ENCODE measurements at regions not wholly inside any gene's neighbourhood (a gene's known extent, or its start where the extent isn't known, plus 50 kb on each side); places are given as distances from the start of the nearest gene placed in this dataset.

DNA sequence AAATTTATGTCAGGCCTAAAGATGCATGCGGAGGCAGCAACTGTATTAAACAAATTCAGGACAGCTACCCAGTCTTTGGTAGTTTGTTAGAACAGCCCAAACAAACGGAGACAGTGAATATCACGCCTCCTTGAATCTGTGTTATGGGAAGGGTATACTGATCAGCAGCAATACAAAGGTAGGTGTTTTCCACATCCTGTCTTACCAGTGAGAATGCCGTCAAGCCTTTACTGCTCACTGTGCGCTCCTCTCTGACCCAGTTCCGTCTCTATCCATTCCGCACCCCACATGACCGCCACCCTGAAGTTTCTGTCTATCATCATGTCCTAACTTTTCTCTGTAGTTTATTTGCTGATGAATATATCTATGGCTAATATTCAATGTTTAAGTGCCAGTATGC lies 473.3 kb downstream of the LPIN1 start:
- no peak overlapping the region for H3K4me3 ChIP-seq (replicated peaks in 1 of 3; ENCODE audit: insufficient read depth in 1 of 3, low read depth in 1 of 3, low read length in 3 of 3)
- BruUV-seq (replicated peaks), result no TSS peak
- H3K4me2 ChIP-seq (ENCODE audit: insufficient read depth, low read length), result no peak overlapping the region
- ChIA-PET POLR2A (no interaction called here), CTCF (no interaction called here)
- no peak for TF ChIP-seq MYC (IDR thresholded peaks at IDR 0.05; ENCODE audit: low read depth, low read length)
- TF ChIP-seq, protein P1, sequence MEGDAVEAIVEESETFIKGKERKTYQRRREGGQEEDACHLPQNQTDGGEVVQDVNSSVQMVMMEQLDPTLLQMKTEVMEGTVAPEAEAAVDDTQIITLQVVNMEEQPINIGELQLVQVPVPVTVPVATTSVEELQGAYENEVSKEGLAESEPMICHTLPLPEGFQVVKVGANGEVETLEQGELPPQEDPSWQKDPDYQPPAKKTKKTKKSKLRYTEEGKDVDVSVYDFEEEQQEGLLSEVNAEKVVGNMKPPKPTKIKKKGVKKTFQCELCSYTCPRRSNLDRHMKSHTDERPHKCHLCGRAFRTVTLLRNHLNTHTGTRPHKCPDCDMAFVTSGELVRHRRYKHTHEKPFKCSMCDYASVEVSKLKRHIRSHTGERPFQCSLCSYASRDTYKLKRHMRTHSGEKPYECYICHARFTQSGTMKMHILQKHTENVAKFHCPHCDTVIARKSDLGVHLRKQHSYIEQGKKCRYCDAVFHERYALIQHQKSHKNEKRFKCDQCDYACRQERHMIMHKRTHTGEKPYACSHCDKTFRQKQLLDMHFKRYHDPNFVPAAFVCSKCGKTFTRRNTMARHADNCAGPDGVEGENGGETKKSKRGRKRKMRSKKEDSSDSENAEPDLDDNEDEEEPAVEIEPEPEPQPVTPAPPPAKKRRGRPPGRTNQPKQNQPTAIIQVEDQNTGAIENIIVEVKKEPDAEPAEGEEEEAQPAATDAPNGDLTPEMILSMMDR (IDR thresholded peaks at IDR 0.05; ENCODE audit: extremely low read depth in 1 of 2, insufficient read depth in 1 of 2, low read depth in 1 of 2, low read length in 2 of 2), result no peak
- TF ChIP-seq GATA2 (IDR thresholded peaks at IDR 0.05; ENCODE audit: insufficient read depth, insufficient read length, low read depth, low read length), result no peak
- TF ChIP-seq FOS (IDR thresholded peaks at IDR 0.05; ENCODE audit: borderline replicate concordance, insufficient read depth, low read length), result no peak
- TF ChIP-seq, protein P2, sequence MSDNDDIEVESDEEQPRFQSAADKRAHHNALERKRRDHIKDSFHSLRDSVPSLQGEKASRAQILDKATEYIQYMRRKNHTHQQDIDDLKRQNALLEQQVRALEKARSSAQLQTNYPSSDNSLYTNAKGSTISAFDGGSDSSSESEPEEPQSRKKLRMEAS (IDR thresholded peaks at IDR 0.05; ENCODE audit: insufficient read depth, insufficient read length), result no peak
- TF ChIP-seq EZH2 (IDR thresholded peaks at IDR 0.05; ENCODE audit: borderline replicate concordance, low read depth, low read length, severe bottlenecking), result no peak
- no peaks in the 10 kb centered on the region for H3K9me1 ChIP-seq (replicated peaks; ENCODE audit: control insufficient read depth, extremely low read depth, insufficient read depth, low read length)
- intact Hi-C loops (cut with micrococcal nuclease) (no loop called here), dilution Hi-C loops (cut with MboI; ENCODE audit: extremely low pct_ligation_motif_present, low sequenced_read_pairs) (no loop called here)
- H4K20me1 ChIP-seq (replicated peaks; ENCODE audit: control insufficient read depth, extremely low read depth, insufficient read depth, low read length), result no peaks in the 10 kb centered on the region
- no peaks in the 10 kb centered on the region for H3K27me3 ChIP-seq (ENCODE audit: control insufficient read depth in 2 of 2, insufficient read depth in 2 of 2, low read length in 2 of 2)
- H3K27ac ChIP-seq (ENCODE audit: insufficient read depth, low read depth, low read length), result no peak overlapping the region
- H3K36me3 ChIP-seq (ENCODE audit: control insufficient read depth in 2 of 2, extremely low read depth in 1 of 2, insufficient read depth in 2 of 2, low read length in 2 of 2), result no peaks in the 10 kb centered on the region
- no peak for FAIRE-seq
- no peak for DNase-seq (ENCODE audit: low read depth, low spot score)
- peaks cover 2% of the 10 kb centered on the region for H3K9me3 ChIP-seq (replicated peaks; ENCODE audit: control insufficient read depth, insufficient read depth, low read length)
- no peak overlapping the region for H3K9ac ChIP-seq (replicated peaks; ENCODE audit: extremely low read depth, insufficient read depth, low read length)
- no peak overlapping the region for H2AFZ ChIP-seq (ENCODE audit: low read depth, low read length)
- no peaks in the 10 kb centered on the region for H3K79me2 ChIP-seq (ENCODE audit: control insufficient read depth, insufficient read depth, low read length)
- H3K4me1 ChIP-seq (ENCODE audit: control insufficient read depth, extremely low read depth, insufficient read depth, low read length), result no peaks in the 10 kb centered on the region

DNA sequence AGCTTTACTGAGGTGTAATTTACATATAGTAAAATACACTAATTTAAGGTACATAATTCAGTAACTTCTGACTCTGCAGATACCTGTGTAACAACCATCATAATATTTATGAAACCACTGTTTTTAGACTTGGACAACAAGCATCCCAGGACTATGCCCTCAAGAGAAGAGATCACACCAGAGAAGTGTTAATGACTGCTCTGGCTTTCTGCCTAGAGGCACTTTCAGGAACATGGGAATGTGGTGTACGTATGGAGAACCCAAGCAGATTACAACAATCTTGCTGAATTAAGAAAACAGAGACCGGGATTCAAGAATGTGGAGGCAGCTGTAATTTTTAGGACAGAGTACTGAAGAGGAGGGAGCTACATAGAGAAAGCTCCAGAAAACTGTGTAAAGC lies 475.2 kb downstream of the LPIN1 start:
- Histone ChIP-seq H3K27me3 (ENCODE audit: control insufficient read depth in 2 of 2, insufficient read depth in 2 of 2, low read length in 2 of 2) (no peaks in the 10 kb centered on the region), H4K20me1 (replicated peaks; ENCODE audit: control insufficient read depth, extremely low read depth, insufficient read depth, low read length) (no peaks in the 10 kb centered on the region), H3K9me3 (replicated peaks; ENCODE audit: control insufficient read depth, insufficient read depth, low read length) (peaks cover 2% of the 10 kb centered on the region), H3K4me2 (ENCODE audit: insufficient read depth, low read length) (no peak overlapping the region), H3K27ac (ENCODE audit: insufficient read depth, low read depth, low read length) (no peak overlapping the region), H3K4me3 (replicated peaks in 1 of 3; ENCODE audit: insufficient read depth in 1 of 3, low read depth in 1 of 3, low read length in 3 of 3) (no peak overlapping the region), H3K4me1 (ENCODE audit: control insufficient read depth, extremely low read depth, insufficient read depth, low read length) (no peaks in the 10 kb centered on the region), H3K9me1 (replicated peaks; ENCODE audit: control insufficient read depth, extremely low read depth, insufficient read depth, low read length) (no peaks in the 10 kb centered on the region), H2AFZ (ENCODE audit: low read depth, low read length) (no peak overlapping the region), H3K36me3 (ENCODE audit: control insufficient read depth in 2 of 2, extremely low read depth in 1 of 2, insufficient read depth in 2 of 2, low read length in 2 of 2) (no peaks in the 10 kb centered on the region), H3K9ac (replicated peaks; ENCODE audit: extremely low read depth, insufficient read depth, low read length) (no peak overlapping the region), H3K79me2 (ENCODE audit: control insufficient read depth, insufficient read depth, low read length) (no peaks in the 10 kb centered on the region)
- dilution Hi-C loops (cut with MboI; ENCODE audit: extremely low pct_ligation_motif_present, low sequenced_read_pairs) (no loop called here), intact Hi-C loops (cut with micrococcal nuclease) (no loop called here)
- DNase-seq (ENCODE audit: low read depth, low spot score) (no peak), FAIRE-seq (no peak)
- no peak for TF ChIP-seq POLR2AphosphoS5 (IDR thresholded peaks at IDR 0.05; ENCODE audit: insufficient read depth, low read depth, low read length)
- no peak for TF ChIP-seq EZH2 (IDR thresholded peaks at IDR 0.05; ENCODE audit: borderline replicate concordance, low read depth, low read length, severe bottlenecking)
- TF ChIP-seq POLR2A (IDR thresholded peaks at IDR 0.05; ENCODE audit: low read depth, low read length), result no peak
- no peak for TF ChIP-seq JUN (IDR thresholded peaks at IDR 0.05; ENCODE audit: borderline replicate concordance, insufficient read depth, insufficient read length, low read depth)
- TF ChIP-seq FOS (IDR thresholded peaks at IDR 0.05; ENCODE audit: borderline replicate concordance, insufficient read depth, low read length), result no peak
- TF ChIP-seq, protein P2 (IDR thresholded peaks at IDR 0.05; ENCODE audit: insufficient read depth, insufficient read length), result no peak
- TF ChIP-seq, protein P1 (IDR thresholded peaks at IDR 0.05; ENCODE audit: extremely low read depth in 1 of 2, insufficient read depth in 1 of 2, low read depth in 1 of 2, low read length in 2 of 2), result no peak
- TF ChIP-seq MYC (IDR thresholded peaks at IDR 0.05; ENCODE audit: low read depth, low read length), result no peak
- no peak for TF ChIP-seq GATA2 (IDR thresholded peaks at IDR 0.05; ENCODE audit: insufficient read depth, insufficient read length, low read depth, low read length)
- CTCF ChIA-PET, result interaction anchor here (1.5 kb wide), 1 partner anchor 358 kb away, joined by 3 read pairs; no protein-coding TSS in a partner anchor
- POLR2A ChIA-PET, result no interaction called here
- no TSS peak for BruUV-seq (replicated peaks)

Measured in endothelial cell of umbilical vein (primary cell).